H1 (cell line): ENCODE measurements at regions not wholly inside any gene's neighbourhood (a gene's known extent, or its start where the extent isn't known, plus 50 kb on each side); places are given as distances from the start of the nearest gene placed in this dataset.

Experiments
- CTCF ChIP-seq, 3 experiments: IDR thresholded peaks; 1 replicate in 2 of 3; 2 replicates in 1 of 3; pipeline versions ENCODE4 v1.5.1 to v1.6.1; 2011; ENCODE audit warnings: low read length in 3 of 3, mild to moderate bottlenecking in 3 of 3, inconsistent platforms in 2 of 3, low read depth in 1 of 3, moderate library complexity in 1 of 3; ENCODE audit not compliant: insufficient read depth in 1 of 3; ENCODE audit errors: control extremely low read depth in 1 of 3
- EZH2 ChIP-seq: fragments of 200-600 bp; sonication (generic); IDR thresholded peaks from 2 replicates; pipeline ENCODE4 v1.7.1; 2012; ENCODE audit warnings: low read depth, mild to moderate bottlenecking, moderate library complexity, low read length, inconsistent platforms; ENCODE audit not compliant: severe bottlenecking
- POLR2A ChIP-seq, 2 experiments: IDR thresholded peaks; 1 replicate in 1 of 2; 2 replicates in 1 of 2; pipeline ENCODE4 v1.6.1; 2011; ENCODE audit warnings: low read depth in 2 of 2, low read length in 2 of 2, mild to moderate bottlenecking in 2 of 2; ENCODE audit errors: control extremely low read depth in 1 of 2
- POU5F1 ChIP-seq: IDR thresholded peaks from 2 replicates; pipeline ENCODE4 v1.6.1; 2011; ENCODE audit warnings: low read depth, mild to moderate bottlenecking, low read length, moderate library complexity
- RAD21 ChIP-seq, 2 experiments: IDR thresholded peaks in 1 of 2; conservative IDR thresholded peaks in 1 of 2; 2 replicates each; pipeline ENCODE4 v1.6.1; 2011; ENCODE audit warnings: low read depth in 2 of 2, low read length in 2 of 2, improper control_type of control experiment in 1 of 2, inconsistent platforms in 1 of 2, mild to moderate bottlenecking in 1 of 2, moderate library complexity in 1 of 2

GRCh38 chr2:139380051-139380450 is 599.9 kb upstream of the NXPH2 start:
- no peak for TF ChIP-seq RAD21 (IDR thresholded peaks at IDR 0.05 in 1 of 2, conservative IDR thresholded peaks at IDR 0.05 in 1 of 2; ENCODE audit: low read depth in 2 of 2, low read length in 2 of 2)
- TF ChIP-seq POLR2A (IDR thresholded peaks at IDR 0.05; ENCODE audit: control extremely low read depth in 1 of 2, low read depth in 2 of 2, low read length in 2 of 2) = no peak
- TF ChIP-seq CTCF (IDR thresholded peaks at IDR 0.05; ENCODE audit: control extremely low read depth in 1 of 3, insufficient read depth in 1 of 3, low read depth in 1 of 3, low read length in 3 of 3) = no peak
- no peak for TF ChIP-seq POU5F1
- TF ChIP-seq EZH2 = no peak
